HL-60 (cell line): ENCODE measurements at regions not wholly inside any gene's neighbourhood (a gene's known extent, or its start where the extent isn't known, plus 50 kb on each side); places are given as distances from the start of the nearest gene placed in this dataset.

Experiments used
- DNase-seq, 2 experiments: peaks; one replicate each; pipeline ENCODE4 v3.0.0-alpha.2; 2010 to 2020; ENCODE audit warnings: low read depth in 1 of 2, low spot score in 1 of 2
- H3K27ac ChIP-seq: fragments of 250-450 bp; sonication (Bioruptor Pico); replicated peaks from 2 replicates; pipeline ENCODE4 v1.5.1; 2020; ENCODE audit warnings: mild to moderate bottlenecking, moderate library complexity
- H3K27me3 ChIP-seq: fragments of 250-450 bp; sonication (Bioruptor Pico); 2 replicates; pipeline ENCODE4 v1.5.1; 2021; ENCODE audit warnings: mild to moderate bottlenecking, moderate library complexity; ENCODE audit not compliant: insufficient read depth, poor library complexity, severe bottlenecking
- H3K4me3 ChIP-seq: replicated peaks from 2 replicates; pipeline ENCODE4 v1.5.1; 2011; ENCODE audit warnings: mild to moderate bottlenecking, control low read depth, low read length; ENCODE audit not compliant: insufficient read depth
- CTCF ChIP-seq: IDR thresholded peaks from one replicate; pipeline ENCODE4 v1.5.1; 2011; ENCODE audit warnings: low read length, control low read depth, inconsistent platforms; ENCODE audit not compliant: insufficient read depth
- GABPA ChIP-seq: IDR thresholded peaks from 2 replicates; pipeline ENCODE4 v1.6.1; 2012; ENCODE audit warnings: low read depth
- POLR2AphosphoS5 ChIP-seq: IDR thresholded peaks from 2 replicates; pipeline ENCODE4 v1.6.1; 2012; ENCODE audit warnings: low read depth
- REST ChIP-seq: IDR thresholded peaks from 2 replicates; pipeline ENCODE4 v1.6.1; 2012; ENCODE audit warnings: low read depth; ENCODE audit not compliant: insufficient replicate concordance
- SPI1 ChIP-seq: IDR thresholded peaks from 2 replicates; pipeline ENCODE4 v1.6.1; 2012; ENCODE audit warnings: low read depth, mild to moderate bottlenecking, borderline replicate concordance

GRCh38 chr3:72141264-72141663 is 356.3 kb upstream of the PROK2 start:
- peak; percentile 48 to 73 for DNase-seq
- TF ChIP-seq SPI1, result peak; percentile 80
- TF ChIP-seq POLR2AphosphoS5, result peak; percentile 52; the same call in 1 of the 2 replicates
- no peak for TF ChIP-seq GABPA
- Histone ChIP-seq H3K27ac (no peak overlapping the region), H3K4me3 (no peak overlapping the region), H3K27me3 (no peaks in the 10 kb centered on the region)

DNA sequence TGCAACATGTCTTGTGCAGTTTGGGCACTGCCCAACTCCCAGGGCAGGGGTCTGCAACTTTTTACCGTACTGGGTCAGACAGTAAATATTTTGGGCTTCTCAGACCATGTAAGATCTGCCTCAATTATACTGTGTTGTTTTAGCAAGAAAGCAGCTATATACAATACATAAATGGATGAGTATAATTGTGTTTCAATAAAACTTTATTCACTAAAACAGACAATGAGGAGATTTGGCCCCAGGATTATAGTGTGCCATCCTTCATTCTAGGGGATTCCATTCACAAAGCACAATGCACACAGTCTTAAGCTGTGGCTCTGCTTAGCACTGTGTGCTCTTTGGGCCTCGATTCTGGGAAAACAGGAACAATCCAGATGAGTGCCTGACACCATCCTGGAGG is 354.4 kb upstream of the PROK2 start:
- H3K27ac ChIP-seq, result no peak overlapping the region
- TF ChIP-seq SPI1 (no peak), POLR2AphosphoS5 (no peak), REST (no peak), GABPA (no peak), CTCF (no peak)
- H3K4me3 ChIP-seq, result no peak overlapping the region
- DNase-seq, result no peak
- no peaks in the 10 kb centered on the region for H3K27me3 ChIP-seq

DNA sequence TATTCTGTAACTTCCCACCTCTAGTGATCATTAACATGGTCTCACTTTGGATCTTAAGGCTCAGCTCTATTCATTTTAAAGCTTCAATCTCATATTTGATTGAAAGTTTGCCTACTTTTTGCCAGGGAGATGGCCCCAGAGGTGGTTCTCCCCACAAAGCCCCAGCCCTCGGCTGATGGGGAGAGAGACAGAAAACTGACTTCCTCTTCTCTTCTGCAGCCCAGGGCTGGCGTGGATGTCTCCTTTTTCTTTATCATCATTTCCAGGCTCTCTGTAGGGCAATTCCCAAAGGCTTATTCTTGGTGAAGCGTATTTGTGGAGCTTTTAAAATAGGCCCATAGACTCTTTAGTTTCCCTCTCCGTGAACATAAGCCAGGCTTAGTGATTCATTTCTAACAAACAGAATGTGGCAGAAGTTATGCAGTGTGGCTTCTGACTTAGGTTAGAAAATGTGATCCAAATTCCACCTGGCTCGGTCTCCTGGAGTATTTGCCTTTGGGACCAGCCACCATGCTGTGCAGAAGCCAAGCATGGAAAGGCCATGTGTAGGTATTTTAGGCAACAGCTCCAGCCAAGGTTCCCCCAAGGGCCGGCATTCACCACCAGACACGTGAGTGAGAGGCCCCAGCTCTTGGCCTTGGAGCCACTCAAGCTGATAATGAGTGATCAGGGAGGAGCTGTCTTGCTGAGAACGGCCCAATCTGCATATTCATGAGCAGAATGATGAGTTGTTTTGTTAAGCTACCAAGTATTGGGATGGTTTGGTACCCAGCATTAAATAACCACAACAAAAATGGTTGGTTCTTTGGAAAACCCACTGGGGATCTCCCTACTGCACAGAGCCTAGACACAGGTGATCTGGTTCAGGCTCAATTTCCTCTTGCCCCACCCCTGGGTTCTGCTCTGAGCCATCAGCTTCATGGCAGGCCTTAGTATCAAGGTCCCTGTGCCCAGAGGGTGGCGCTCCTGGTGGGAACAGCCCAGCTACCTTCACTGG is 353.2 kb upstream of the PROK2 start:
- peak; percentile 89 for TF ChIP-seq SPI1
- TF ChIP-seq GABPA, result no peak
- H3K4me3 ChIP-seq, result no peak overlapping the region
- peak in 1 of 2 experiments; percentile 25 for DNase-seq
- H3K27me3 ChIP-seq, result no peaks in the 10 kb centered on the region
- no peak overlapping the region for H3K27ac ChIP-seq

DNA sequence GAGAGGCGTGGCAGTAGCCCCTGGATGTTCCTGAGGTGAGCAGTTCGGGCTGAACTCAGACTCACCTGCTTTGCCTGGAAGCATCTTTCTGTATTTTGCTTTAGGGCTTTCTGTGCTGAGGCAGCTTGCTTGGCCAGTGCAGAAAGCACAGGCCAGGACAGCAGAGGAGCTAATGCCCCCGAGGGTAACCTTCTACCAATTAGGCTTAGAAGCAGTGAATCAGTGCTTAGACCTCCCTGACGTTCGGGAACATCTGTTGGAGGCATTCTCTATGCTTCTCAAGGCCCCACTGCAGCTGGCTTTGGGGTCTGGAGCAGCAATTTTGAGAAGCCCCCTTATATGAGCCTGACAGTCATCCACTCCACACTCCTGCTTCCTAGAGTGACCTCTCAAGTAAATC is 350.7 kb upstream of the PROK2 start:
- Histone ChIP-seq H3K27me3 (no peaks in the 10 kb centered on the region), H3K4me3 (no peak overlapping the region), H3K27ac (no peak overlapping the region)
- no peak for DNase-seq
- TF ChIP-seq GABPA (no peak), CTCF (no peak)

GRCh38 chr3:72134989-72135451 is 350.1 kb upstream of the PROK2 start:
- peak in 1 of 2 experiments; percentile 49 for DNase-seq
- Histone ChIP-seq H3K27me3 (no peaks in the 10 kb centered on the region), H3K4me3 (no peak overlapping the region), H3K27ac (no peak overlapping the region; the same call in 1 of the 2 replicates)
- TF ChIP-seq SPI1 (peak; percentile 87), CTCF (no peak)
